GM18520 (cell line): ENCODE measurements at regions not wholly inside any gene's neighbourhood (a gene's known extent, or its start where the extent isn't known, plus 50 kb on each side); places are given as distances from the start of the nearest gene placed in this dataset.
"Not testable (repeated sequence)": the region's sequence is repeated elsewhere in the genome, so short reads cannot be mapped to it uniquely, and the experiment has no call there.

ENCODE experiments used
- ATAC-seq: cut with Tn5 transposase; IDR thresholded peaks from one replicate; pipeline ENCODE4 v1.9.1; 2021; ENCODE audit not compliant: unreplicated experiment

- no peak for ATAC-seq
These were observed 102.0 kb downstream of the CARTPT start for GRCh38 chr5:71821029-71821428.

- ATAC-seq: not testable (repeated sequence)
These were observed 103.0 kb downstream of the CARTPT start for GRCh38 chr5:71822065-71822464.

- no peak for ATAC-seq
These were observed 106.9 kb downstream of the CARTPT start for GRCh38 chr5:71825992-71826391.

GRCh38 chr5:71828291-71829040 lies 109.4 kb downstream of the CARTPT start:
- ATAC-seq: no peak

- ATAC-seq: no peak
These were observed 110.1 kb downstream of the CARTPT start for GRCh38 chr5:71829206-71829605.

- ATAC-seq: no peak
These were observed 111.8 kb downstream of the CARTPT start for GRCh38 chr5:71830681-71831539.

GRCh38 chr5:71832812-71833715 lies 114.0 kb downstream of the CARTPT start:
- ATAC-seq: no peak

GRCh38 chr5:71834601-71835000 lies 115.5 kb downstream of the CARTPT start:
- ATAC-seq: no peak

- ATAC-seq: no peak
These were observed 117.0 kb downstream of the CARTPT start for GRCh38 chr5:71836084-71836483.

- ATAC-seq: no peak
These were observed 117.6 kb downstream of the CARTPT start for GRCh38 chr5:71836559-71837112.

GRCh38 chr5:71838286-71838685 lies 119.2 kb downstream of the CARTPT start:
- no peak for ATAC-seq

- no peak for ATAC-seq
These were observed 120.2 kb downstream of the CARTPT start for GRCh38 chr5:71839096-71839884.

GRCh38 chr5:71841107-71841506 lies 122.0 kb downstream of the CARTPT start:
- ATAC-seq: no peak

- ATAC-seq: no peak
These were observed 124.0 kb downstream of the CARTPT start for GRCh38 chr5:71843111-71843510.

- ATAC-seq: no peak
These were observed 125.8 kb downstream of the CARTPT start for GRCh38 chr5:71844862-71845261.

- ATAC-seq: no peak
These were observed 140.4 kb downstream of the CARTPT start for GRCh38 chr5:71859515-71859914.

GRCh38 chr5:71860048-71860447 lies 141.0 kb downstream of the CARTPT start:
- ATAC-seq: no peak

GRCh38 chr5:71861682-71862081 lies 142.6 kb downstream of the CARTPT start:
- no peak for ATAC-seq

- no peak for ATAC-seq
These were observed 143.0 kb downstream of the CARTPT start for GRCh38 chr5:71862087-71862486.

- ATAC-seq: no peak
These were observed 143.5 kb downstream of the CARTPT start for GRCh38 chr5:71862507-71863060.
